Keratinocyte (primary cell): ENCODE measurements at regions not wholly inside any gene's neighbourhood (a gene's known extent, or its start where the extent isn't known, plus 50 kb on each side); places are given as distances from the start of the nearest gene placed in this dataset.
A peak's percentile ranks its signal among the peaks of the same experiment; 100 is the strongest.

Experiments
- DNase-seq: peaks from one replicate; pipeline ENCODE4 v3.0.0-alpha.2; 2011; ENCODE audit warnings: low read depth, missing footprints, low spot score
- FAIRE-seq: peaks from 2 replicates; lab custom pipeline; 2011; peaks lifted over from hg19 to GRCh38; lab: Jason Lieb, UNC
- H2AFZ ChIP-seq: 2 replicates; pipeline ENCODE4 v1.6.0; 2012; ENCODE audit warnings: low read length, control low read depth, inconsistent platforms; ENCODE audit not compliant: control insufficient read depth
- H3K27ac ChIP-seq: 2 replicates; pipeline ENCODE4 v1.5.1; 2011; ENCODE audit warnings: low read length; ENCODE audit not compliant: control insufficient read depth, insufficient read depth
- H3K27me3 ChIP-seq: 3 replicates; pipeline ENCODE4 v1.6.0; 2011; ENCODE audit warnings: low read length; ENCODE audit not compliant: control insufficient read depth, insufficient read depth; ENCODE audit errors: extremely low read depth
- H3K36me3 ChIP-seq, 2 experiments: 2 replicates in 1 of 2; 3 replicates in 1 of 2; pipeline ENCODE4 v1.5.1; 2011; ENCODE audit warnings: low read length in 2 of 2, mild to moderate bottlenecking in 1 of 2; ENCODE audit not compliant: control insufficient read depth in 2 of 2, insufficient read depth in 2 of 2; ENCODE audit errors: extremely low read depth in 1 of 2
- H3K4me1 ChIP-seq: 3 replicates; pipeline ENCODE4 v1.5.1; 2011; ENCODE audit warnings: low read length; ENCODE audit not compliant: control insufficient read depth, insufficient read depth; ENCODE audit errors: extremely low read depth
- H3K4me2 ChIP-seq: 3 replicates; pipeline ENCODE4 v1.6.0; 2011; ENCODE audit warnings: low read depth, low read length; ENCODE audit not compliant: control insufficient read depth, insufficient read depth; ENCODE audit errors: extremely low read depth
- H3K4me3 ChIP-seq, 3 experiments: fragments of 200-600 bp in 1 of 3; sonication (generic) in 1 of 3; 2 replicates in 2 of 3; 3 replicates in 1 of 3; pipeline ENCODE4 v1.5.1; 2011 to 2016; ENCODE audit warnings: low read length in 3 of 3, mild to moderate bottlenecking in 3 of 3, control low read depth in 2 of 3, inconsistent platforms in 1 of 3, low read depth in 1 of 3, mixed read lengths in 1 of 3, mixed run types in 1 of 3, moderate library complexity in 1 of 3; ENCODE audit not compliant: control insufficient read depth in 2 of 3, insufficient read depth in 2 of 3; ENCODE audit errors: extremely low read depth in 1 of 3
- H3K79me2 ChIP-seq: 2 replicates; pipeline ENCODE4 v1.6.0; 2012; ENCODE audit warnings: low read length; ENCODE audit not compliant: control insufficient read depth, insufficient read depth
- H3K9ac ChIP-seq: 3 replicates; pipeline ENCODE4 v1.6.0; 2011; ENCODE audit warnings: low read length; ENCODE audit not compliant: control insufficient read depth, insufficient read depth; ENCODE audit errors: extremely low read depth
- H3K9me1 ChIP-seq: 3 replicates; pipeline ENCODE4 v1.6.0; 2011; ENCODE audit warnings: low read length; ENCODE audit not compliant: control insufficient read depth, insufficient read depth; ENCODE audit errors: extremely low read depth
- H3K9me3 ChIP-seq: 2 replicates; pipeline ENCODE4 v1.5.1; 2012; ENCODE audit warnings: low read depth, low read length; ENCODE audit not compliant: control insufficient read depth
- H4K20me1 ChIP-seq: 3 replicates; pipeline ENCODE4 v1.6.0; 2011; ENCODE audit warnings: low read length; ENCODE audit not compliant: control insufficient read depth, insufficient read depth; ENCODE audit errors: extremely low read depth
- CTCF ChIP-seq, 3 experiments: IDR thresholded peaks in 1 of 3; conservative IDR thresholded peaks in 1 of 3; optimal IDR thresholded peaks in 1 of 3; 2 replicates in 2 of 3; 3 replicates in 1 of 3; pipeline versions ENCODE3 to v1.5.1; 2011; ENCODE audit warnings: low read length in 3 of 3, mild to moderate bottlenecking in 3 of 3, moderate library complexity in 2 of 3, control low read depth in 1 of 3, inconsistent platforms in 1 of 3; ENCODE audit not compliant: insufficient read depth in 2 of 3; ENCODE audit errors: extremely low read depth in 1 of 3
- EZH2 ChIP-seq: IDR thresholded peaks from one replicate; pipeline ENCODE4 v1.6.1; 2012; ENCODE audit warnings: inconsistent platforms, mild to moderate bottlenecking, low read length, moderate library complexity
- dilution Hi-C: fragments of 300-500 bp; cut with MboI; formaldehyde crosslinking; loops from one replicate; pipeline ENCODE4 v1.7.0; 2020; ENCODE audit warnings: low sequenced_read_pairs; ENCODE audit not compliant: extremely low pct_ligation_motif_present

GRCh38 chr17:77422104-77422747, 281.5 kb downstream of the SEC14L1 start:
- Histone ChIP-seq H3K4me3 (no peak overlapping the region), H3K79me2 (peaks cover 60% of the 10 kb centered on the region), H3K9me1 (peaks cover 8% of the 10 kb centered on the region), H3K9me3 (no peaks in the 10 kb centered on the region), H3K36me3 (peaks cover 14 to 15% of the 10 kb centered on the region in 2 experiments), H2AFZ (no peak overlapping the region), H3K4me2 (peak overlapping the region; percentile 85), H3K4me1 (peaks cover 82% of the 10 kb centered on the region), H3K9ac (peak overlapping the region; percentile 78), H4K20me1 (peaks cover 29% of the 10 kb centered on the region), H3K27ac (peak overlapping the region; percentile 90), H3K27me3 (no peaks in the 10 kb centered on the region)
- TF ChIP-seq EZH2 (no peak), CTCF (optimal IDR thresholded peaks at IDR 0.05 in 1 of 3, IDR thresholded peaks at IDR 0.05 in 1 of 3, conservative IDR thresholded peaks at IDR 0.05 in 1 of 3; ENCODE audit: extremely low read depth in 1 of 3, insufficient read depth in 2 of 3, low read length in 3 of 3) (no peak)
- DNase-seq = peak; percentile 71
- dilution Hi-C loops = no loop called here
- peak; percentile 34 for FAIRE-seq

GRCh38 chr17:77422748-77423113, 282.0 kb downstream of the SEC14L1 start:
- Histone ChIP-seq H3K79me2 (peaks cover 62% of the 10 kb centered on the region), H2AFZ (no peak overlapping the region), H3K9me3 (no peaks in the 10 kb centered on the region), H3K4me3 (no peak overlapping the region), H3K9ac (peak overlapping the region; percentile 78), H3K4me1 (peaks cover 87% of the 10 kb centered on the region), H3K36me3 (peaks cover 9 to 15% of the 10 kb centered on the region in 2 experiments), H3K4me2 (no peak overlapping the region), H3K27me3 (no peaks in the 10 kb centered on the region), H3K9me1 (peaks cover 8% of the 10 kb centered on the region), H4K20me1 (peaks cover 34% of the 10 kb centered on the region), H3K27ac (peak overlapping the region; percentile 90)
- no peak for TF ChIP-seq CTCF (optimal IDR thresholded peaks at IDR 0.05 in 1 of 3, IDR thresholded peaks at IDR 0.05 in 1 of 3, conservative IDR thresholded peaks at IDR 0.05 in 1 of 3; ENCODE audit: extremely low read depth in 1 of 3, insufficient read depth in 2 of 3, low read length in 3 of 3)
- no peak for TF ChIP-seq EZH2
- no peak for DNase-seq
- dilution Hi-C loops = no loop called here
- no peak for FAIRE-seq
